Sigmoid colon (tissue), 6 donors: ENCODE measurements at regions not wholly inside any gene's neighbourhood (a gene's known extent, or its start where the extent isn't known, plus 50 kb on each side); places are given as distances from the start of the nearest gene placed in this dataset.

Source experiments
- DNase-seq: peaks from one replicate; pipeline ENCODE4 v3.0.0-alpha.2; 2019
- H3K27ac ChIP-seq, 4 donors: fragments of 200-600 bp; sonication (generic); one replicate each; pipeline ENCODE4 v1.5.1; 2016 to 2019; ENCODE audit warnings: mild to moderate bottlenecking in 1 of 4
- H3K27me3 ChIP-seq, 3 donors: fragments of 200-600 bp; sonication (generic); one replicate each; pipeline ENCODE4 v1.5.1; 2019; ENCODE audit warnings: mild to moderate bottlenecking in 1 of 3
- H3K36me3 ChIP-seq, 4 donors: fragments of 200-600 bp; sonication (generic); one replicate each; pipeline ENCODE4 v1.5.1; 2016 to 2019
- H3K4me1 ChIP-seq, 4 donors: fragments of 200-600 bp; sonication (generic); one replicate each; pipeline ENCODE4 v1.5.1; 2017 to 2019
- H3K4me3 ChIP-seq, 4 donors: fragments of 200-600 bp; sonication (generic); one replicate each; pipeline ENCODE4 v1.5.1; 2017 to 2019; ENCODE audit warnings: mild to moderate bottlenecking in 2 of 4, moderate library complexity in 1 of 4
- H3K9me3 ChIP-seq, 4 donors: fragments of 200-600 bp in 3 of 4; sonication (generic) in 3 of 4; one replicate each; pipeline versions ENCODE4 v1.5.1 to v1.6.1; 2013 to 2019
- EP300 ChIP-seq, 4 donors: sonication (generic); formaldehyde crosslinking; IDR thresholded peaks; one replicate each; pipeline ENCODE4 v1.6.1; 2017; ENCODE audit warnings: antibody characterized with exemption in 4 of 4
- POLR2A ChIP-seq, 2 donors: fragments of 450-650 bp; IDR thresholded peaks; one replicate each; pipeline ENCODE4 v1.6.1; 2016; ENCODE audit warnings: antibody characterized with exemption in 2 of 2, mild to moderate bottlenecking in 2 of 2, moderate library complexity in 2 of 2
- POLR2AphosphoS5 ChIP-seq, 4 donors: sonication (generic); formaldehyde crosslinking; IDR thresholded peaks; one replicate each; pipeline ENCODE4 v1.6.1; 2017; ENCODE audit warnings: antibody characterized with exemption in 4 of 4
- WGBS, 2 donors: extraction: QIAGEN DNeasy Blood & Tissue Kit; methylation state at CpG; one replicate each; pipeline ENCODE4 v1.1.7; 2013; 5-methylcytosine and 5-hydroxymethylcytosine counted together
- intact Hi-C: fragments of 100-400 bp; cut with DNase I; formaldehyde crosslinking; loops from one replicate; pipeline ENCODE4 v1.15.1; 2023
- TF ChIP-seq, protein P1 (sequence below), 4 experiments: fragments of 450-650 bp in 3 of 4; fragments of 200-600 bp in 1 of 4; IDR thresholded peaks; one replicate each; pipeline ENCODE4 v1.5.1; 2016 to 2019; ENCODE audit warnings: antibody characterized with exemption in 4 of 4, mild to moderate bottlenecking in 3 of 4, moderate library complexity in 2 of 4
- donor health status: healthy with polysubstance abuse.
- donor health status: healthy.

- intact Hi-C loops: loop anchor here (5.0 kb wide), 1 partner anchor 1152 kb away; no protein-coding TSS in a partner anchor
- TF ChIP-seq POLR2A (IDR thresholded peaks at IDR 0.05) (no peak), EP300 (IDR thresholded peaks at IDR 0.05) (no peak), POLR2AphosphoS5 (IDR thresholded peaks at IDR 0.05) (no peak)
- TF ChIP-seq, protein P1, sequence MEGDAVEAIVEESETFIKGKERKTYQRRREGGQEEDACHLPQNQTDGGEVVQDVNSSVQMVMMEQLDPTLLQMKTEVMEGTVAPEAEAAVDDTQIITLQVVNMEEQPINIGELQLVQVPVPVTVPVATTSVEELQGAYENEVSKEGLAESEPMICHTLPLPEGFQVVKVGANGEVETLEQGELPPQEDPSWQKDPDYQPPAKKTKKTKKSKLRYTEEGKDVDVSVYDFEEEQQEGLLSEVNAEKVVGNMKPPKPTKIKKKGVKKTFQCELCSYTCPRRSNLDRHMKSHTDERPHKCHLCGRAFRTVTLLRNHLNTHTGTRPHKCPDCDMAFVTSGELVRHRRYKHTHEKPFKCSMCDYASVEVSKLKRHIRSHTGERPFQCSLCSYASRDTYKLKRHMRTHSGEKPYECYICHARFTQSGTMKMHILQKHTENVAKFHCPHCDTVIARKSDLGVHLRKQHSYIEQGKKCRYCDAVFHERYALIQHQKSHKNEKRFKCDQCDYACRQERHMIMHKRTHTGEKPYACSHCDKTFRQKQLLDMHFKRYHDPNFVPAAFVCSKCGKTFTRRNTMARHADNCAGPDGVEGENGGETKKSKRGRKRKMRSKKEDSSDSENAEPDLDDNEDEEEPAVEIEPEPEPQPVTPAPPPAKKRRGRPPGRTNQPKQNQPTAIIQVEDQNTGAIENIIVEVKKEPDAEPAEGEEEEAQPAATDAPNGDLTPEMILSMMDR (IDR thresholded peaks at IDR 0.05): no peak
- no peak for DNase-seq
- no peaks in the 10 kb centered on the region for H3K36me3 ChIP-seq
- no peaks in the 10 kb centered on the region for H3K27me3 ChIP-seq
- H3K9me3 ChIP-seq: no peaks in the 10 kb centered on the region
- H3K27ac ChIP-seq: peak overlapping the region in 3 of 4 donors; percentile 73 to 80 (median 76)
- H3K4me1 ChIP-seq: peaks cover 0 to 72% (median 53%) of the 10 kb centered on the region in 4 donors
- peak overlapping the region in 2 of 4 donors; percentile 28 to 37 for H3K4me3 ChIP-seq
- 62 to 71% methylated on average over 6 of the region's 6 CpGs for WGBS, 2 donors
Measured at GRCh38 chr4:79050541-79050880, 111.3 kb upstream of the PAQR3 start.

DNA sequence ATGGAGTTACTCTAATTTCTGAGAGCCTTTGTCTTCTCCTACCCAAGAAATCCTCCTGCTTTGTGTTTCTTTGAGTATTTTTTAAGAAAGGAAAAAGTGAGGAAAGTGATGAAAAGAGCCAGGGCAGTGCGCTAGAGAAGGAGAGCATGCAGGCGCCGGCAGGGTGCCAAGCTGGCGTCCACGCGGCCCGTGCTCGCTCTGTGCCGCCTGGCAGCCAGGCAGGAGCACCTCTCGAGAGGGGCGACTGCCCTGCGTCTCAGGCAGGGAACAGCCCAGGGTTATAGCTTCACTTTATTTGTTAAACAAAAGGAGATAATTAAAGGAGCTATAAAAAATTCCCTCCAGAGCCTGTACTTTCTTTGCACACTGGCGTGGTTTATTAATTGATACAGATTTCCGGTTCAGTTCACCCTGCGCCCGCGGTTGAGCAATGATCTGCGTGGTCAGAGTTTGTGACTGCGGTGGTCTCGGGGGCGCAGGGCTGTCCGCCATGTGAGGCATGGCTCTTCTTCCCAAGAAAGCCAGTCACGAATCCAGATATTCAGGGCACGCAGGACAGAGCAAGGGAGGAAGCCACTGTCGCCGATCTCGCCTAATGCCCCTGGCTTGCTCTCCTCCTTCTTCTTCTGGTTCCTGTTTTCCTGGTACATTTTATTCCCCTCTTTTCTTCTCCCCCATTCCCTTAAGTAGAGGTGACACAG, 110.8 kb upstream of the PAQR3 start:
- no peaks in the 10 kb centered on the region for H3K27me3 ChIP-seq
- no peaks in the 10 kb centered on the region for H3K9me3 ChIP-seq
- TF ChIP-seq POLR2AphosphoS5 (IDR thresholded peaks at IDR 0.05) (peak in 2 of 4 donors; percentile 48), POLR2A (IDR thresholded peaks at IDR 0.05) (no peak), EP300 (IDR thresholded peaks at IDR 0.05) (no peak)
- TF ChIP-seq, protein P1 (IDR thresholded peaks at IDR 0.05): no peak
- no peaks in the 10 kb centered on the region for H3K36me3 ChIP-seq
- intact Hi-C loops: loop anchor here (5.0 to 10.0 kb wide), 4 partner anchors 605 to 1152 kb away; partner anchors contain the start of gene ANTXR2
- peak overlapping the region in 3 of 4 donors; percentile 23 to 37 (median 28) for H3K4me3 ChIP-seq
- peaks cover 0 to 74% (median 55%) of the 10 kb centered on the region in 4 donors for H3K4me1 ChIP-seq
- H3K27ac ChIP-seq: peak overlapping the region in 3 of 4 donors; percentile 73 to 80 (median 76)
- 20 to 67% methylated on average over 27 of the region's 27 CpGs for WGBS, 2 donors
- DNase-seq: peak; percentile 81

DNA sequence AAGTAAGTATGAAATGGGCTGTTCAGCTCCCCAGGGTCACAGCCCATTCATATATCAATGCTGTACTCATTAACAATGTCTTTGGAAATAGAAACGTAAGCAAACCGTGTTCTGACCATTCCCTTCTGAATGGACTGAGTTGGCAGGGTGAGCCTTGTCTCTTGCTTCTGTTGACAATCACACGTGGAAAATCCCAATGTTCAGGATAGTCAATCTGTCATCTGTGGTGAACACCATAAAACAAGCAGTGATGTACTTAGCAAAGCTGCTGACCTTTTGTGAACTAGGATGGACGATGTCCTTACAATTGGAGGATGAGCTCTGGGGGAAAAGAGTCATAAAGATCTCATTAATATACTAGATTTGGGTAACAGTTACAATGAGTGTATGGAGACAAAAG, 109.6 kb upstream of the PAQR3 start:
- DNase-seq: no peak
- TF ChIP-seq, protein P1 (IDR thresholded peaks at IDR 0.05): no peak
- peak in 2 of 4 donors; percentile 67 to 74 for TF ChIP-seq POLR2AphosphoS5 (IDR thresholded peaks at IDR 0.05)
- H3K36me3 ChIP-seq: no peaks in the 10 kb centered on the region
- H3K4me1 ChIP-seq: peaks cover 0 to 79% (median 55%) of the 10 kb centered on the region in 4 donors
- WGBS, 2 donors: 50 to 74% methylated on average over 4 of the region's 4 CpGs
- peak overlapping the region in 3 of 4 donors; percentile 73 to 80 (median 76) for H3K27ac ChIP-seq
- H3K27me3 ChIP-seq: no peaks in the 10 kb centered on the region
- no peak overlapping the region for H3K4me3 ChIP-seq
- no peaks in the 10 kb centered on the region for H3K9me3 ChIP-seq
- intact Hi-C loops: loop anchor here (5.0 to 10.0 kb wide), 3 partner anchors 606 to 1023 kb away; partner anchors contain the start of gene ANTXR2

DNA sequence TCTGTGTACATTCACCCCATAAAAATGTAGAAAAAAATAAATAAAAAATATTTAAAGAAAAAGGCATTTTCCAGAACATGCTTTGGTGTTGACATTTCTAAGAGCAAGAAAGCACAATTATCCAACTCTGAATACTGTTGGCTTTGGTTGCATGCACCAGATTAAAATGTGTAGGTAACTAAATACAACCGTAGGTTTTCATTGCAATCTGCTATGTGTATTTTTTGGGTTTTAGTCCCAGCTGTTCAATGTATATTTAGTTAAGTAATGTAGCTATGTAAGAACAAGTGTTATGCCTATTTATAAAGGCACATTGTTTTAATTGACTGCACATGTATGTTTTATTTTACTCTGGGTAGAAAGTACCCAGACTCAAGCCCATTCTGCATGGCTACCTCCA, 108.1 kb upstream of the PAQR3 start:
- peaks cover 0 to 75% (median 55%) of the 10 kb centered on the region in 4 donors for H3K4me1 ChIP-seq
- no peaks in the 10 kb centered on the region for H3K27me3 ChIP-seq
- DNase-seq: no peak
- TF ChIP-seq EP300 (IDR thresholded peaks at IDR 0.05) (no peak), POLR2AphosphoS5 (IDR thresholded peaks at IDR 0.05) (no peak), POLR2A (IDR thresholded peaks at IDR 0.05) (no peak)
- TF ChIP-seq, protein P1 (IDR thresholded peaks at IDR 0.05): no peak
- H3K36me3 ChIP-seq: no peaks in the 10 kb centered on the region
- H3K4me3 ChIP-seq: no peak overlapping the region
- 77 to 88% methylated on average over 1 of the region's 1 CpG for WGBS, 2 donors
- H3K9me3 ChIP-seq: no peaks in the 10 kb centered on the region
- intact Hi-C loops: loop anchor here (5.0 to 10.0 kb wide), 3 partner anchors 607 to 1025 kb away; partner anchors contain the start of gene ANTXR2
- no peak overlapping the region for H3K27ac ChIP-seq
